ENCODE measurements at regions not wholly inside any gene's neighbourhood (a gene's known extent, or its start where the extent isn't known, plus 50 kb on each side); places are given as distances from the start of the nearest gene placed in this dataset.

GRCh38 chr16:65500007-65500406 is 378.1 kb upstream of the CDH11 start:
- DNase-seq (ENCODE audit: low spot score in 2 of 2), result no peak
- Histone ChIP-seq H3K4me3 (no peak overlapping the region), H3K36me3 (no peaks in the 10 kb centered on the region), H3K9me3 (no peaks in the 10 kb centered on the region), H3K27me3 (no peaks in the 10 kb centered on the region), H3K4me1 (no peaks in the 10 kb centered on the region), H3K27ac (no peak overlapping the region)
- WGBS, result 73% methylated on average over 2 of the region's 2 CpGs
- no peak for TF ChIP-seq EP300 (IDR thresholded peaks at IDR 0.05)
- TF ChIP-seq POLR2A (IDR thresholded peaks at IDR 0.05), result no peak
- TF ChIP-seq, protein P1, sequence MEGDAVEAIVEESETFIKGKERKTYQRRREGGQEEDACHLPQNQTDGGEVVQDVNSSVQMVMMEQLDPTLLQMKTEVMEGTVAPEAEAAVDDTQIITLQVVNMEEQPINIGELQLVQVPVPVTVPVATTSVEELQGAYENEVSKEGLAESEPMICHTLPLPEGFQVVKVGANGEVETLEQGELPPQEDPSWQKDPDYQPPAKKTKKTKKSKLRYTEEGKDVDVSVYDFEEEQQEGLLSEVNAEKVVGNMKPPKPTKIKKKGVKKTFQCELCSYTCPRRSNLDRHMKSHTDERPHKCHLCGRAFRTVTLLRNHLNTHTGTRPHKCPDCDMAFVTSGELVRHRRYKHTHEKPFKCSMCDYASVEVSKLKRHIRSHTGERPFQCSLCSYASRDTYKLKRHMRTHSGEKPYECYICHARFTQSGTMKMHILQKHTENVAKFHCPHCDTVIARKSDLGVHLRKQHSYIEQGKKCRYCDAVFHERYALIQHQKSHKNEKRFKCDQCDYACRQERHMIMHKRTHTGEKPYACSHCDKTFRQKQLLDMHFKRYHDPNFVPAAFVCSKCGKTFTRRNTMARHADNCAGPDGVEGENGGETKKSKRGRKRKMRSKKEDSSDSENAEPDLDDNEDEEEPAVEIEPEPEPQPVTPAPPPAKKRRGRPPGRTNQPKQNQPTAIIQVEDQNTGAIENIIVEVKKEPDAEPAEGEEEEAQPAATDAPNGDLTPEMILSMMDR (IDR thresholded peaks at IDR 0.05), result no peak
- TF ChIP-seq POLR2AphosphoS5 (IDR thresholded peaks at IDR 0.05), result no peak

DNA sequence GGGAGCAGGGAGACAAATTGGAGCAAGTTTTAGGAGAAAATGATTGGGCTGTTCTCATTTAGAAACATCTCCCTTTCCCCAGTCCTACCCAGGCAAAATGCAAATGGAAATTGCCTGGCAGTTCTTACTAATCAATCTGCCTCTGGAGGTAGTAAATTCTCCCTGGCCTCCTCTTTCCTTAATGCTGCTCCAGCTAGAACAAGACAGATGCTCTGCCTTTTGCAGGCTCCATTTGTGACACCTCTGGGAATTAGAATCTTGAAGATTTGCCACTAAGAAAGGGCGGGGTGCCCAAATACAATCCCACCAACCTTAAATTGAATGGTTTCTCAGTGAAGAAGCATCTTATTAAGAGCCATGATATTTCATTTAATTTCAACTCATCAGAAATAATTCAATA is 377.7 kb upstream of the CDH11 start:
- TF ChIP-seq POLR2AphosphoS5 (IDR thresholded peaks at IDR 0.05) (no peak), EP300 (IDR thresholded peaks at IDR 0.05) (no peak), POLR2A (IDR thresholded peaks at IDR 0.05) (no peak)
- TF ChIP-seq, protein P1 (IDR thresholded peaks at IDR 0.05), result no peak
- no peaks in the 10 kb centered on the region for H3K4me1 ChIP-seq
- H3K9me3 ChIP-seq, result no peaks in the 10 kb centered on the region
- H3K36me3 ChIP-seq, result no peaks in the 10 kb centered on the region
- DNase-seq (ENCODE audit: low spot score in 2 of 2), result no peak
- H3K27ac ChIP-seq, result no peak overlapping the region
- H3K4me3 ChIP-seq, result no peak overlapping the region
- 84% methylated on average over 1 of the region's 1 CpG for WGBS
- H3K27me3 ChIP-seq, result no peaks in the 10 kb centered on the region

- Histone ChIP-seq H3K4me1 (no peaks in the 10 kb centered on the region), H3K4me3 (no peak overlapping the region), H3K9me3 (no peaks in the 10 kb centered on the region), H3K36me3 (no peaks in the 10 kb centered on the region), H3K27me3 (no peaks in the 10 kb centered on the region), H3K27ac (no peak overlapping the region)
- 51% methylated on average over 6 of the region's 6 CpGs for WGBS
- TF ChIP-seq EP300 (IDR thresholded peaks at IDR 0.05) (no peak), POLR2AphosphoS5 (IDR thresholded peaks at IDR 0.05) (no peak), POLR2A (IDR thresholded peaks at IDR 0.05) (no peak)
- TF ChIP-seq, protein P1 (IDR thresholded peaks at IDR 0.05), result no peak
- DNase-seq (ENCODE audit: low spot score in 2 of 2), result no peak
Measured at GRCh38 chr16:65497571-65497970, 375.7 kb upstream of the CDH11 start.

DNA sequence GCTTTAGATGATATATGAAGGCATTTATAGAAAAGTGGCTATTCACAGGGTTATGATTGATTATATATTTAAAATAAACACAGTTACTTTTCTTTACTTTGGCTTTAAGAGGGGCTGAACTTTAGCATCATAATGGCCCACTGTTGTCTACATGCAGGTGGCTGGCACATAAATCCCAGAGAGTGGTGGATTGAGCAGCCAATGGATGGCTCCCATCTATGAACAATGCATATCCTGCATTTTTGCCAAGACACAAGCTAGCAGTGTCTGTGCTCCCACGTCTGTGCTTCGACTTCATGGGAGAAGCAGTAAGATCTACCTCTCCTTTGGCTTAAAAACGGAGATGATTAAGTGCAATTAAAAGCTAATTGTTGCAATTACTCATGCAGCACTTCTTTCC is 373.2 kb upstream of the CDH11 start:
- no peaks in the 10 kb centered on the region for H3K9me3 ChIP-seq
- TF ChIP-seq POLR2A (IDR thresholded peaks at IDR 0.05) (no peak), EP300 (IDR thresholded peaks at IDR 0.05) (no peak), POLR2AphosphoS5 (IDR thresholded peaks at IDR 0.05) (no peak)
- TF ChIP-seq, protein P1 (IDR thresholded peaks at IDR 0.05), result no peak
- H3K4me3 ChIP-seq, result no peak overlapping the region
- no peaks in the 10 kb centered on the region for H3K27me3 ChIP-seq
- DNase-seq (ENCODE audit: low spot score in 2 of 2), result no peak
- no peaks in the 10 kb centered on the region for H3K4me1 ChIP-seq
- no peak overlapping the region for H3K27ac ChIP-seq
- no peaks in the 10 kb centered on the region for H3K36me3 ChIP-seq
- WGBS, result 61% methylated on average over 3 of the region's 3 CpGs

DNA sequence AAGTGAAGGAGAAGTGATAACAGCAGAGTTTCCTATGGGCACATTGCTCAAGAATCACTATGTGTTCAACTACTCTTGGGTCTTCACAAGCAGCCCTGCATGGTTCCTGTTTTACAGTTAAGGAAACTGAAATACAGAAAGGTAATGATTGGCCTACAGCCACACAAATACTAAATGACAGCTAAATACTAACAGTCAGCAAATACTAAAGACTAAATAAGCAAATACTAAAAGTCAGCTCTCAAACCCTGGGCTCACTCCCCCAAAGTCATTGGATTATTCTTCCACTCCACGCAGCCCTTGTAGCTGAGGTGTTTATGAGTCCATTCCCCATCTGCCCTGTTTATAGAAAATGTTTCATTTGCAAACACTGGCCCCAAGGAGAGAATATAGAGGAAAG is 372.7 kb upstream of the CDH11 start:
- TF ChIP-seq EP300 (IDR thresholded peaks at IDR 0.05) (no peak), POLR2AphosphoS5 (IDR thresholded peaks at IDR 0.05) (no peak), POLR2A (IDR thresholded peaks at IDR 0.05) (no peak)
- TF ChIP-seq, protein P1 (IDR thresholded peaks at IDR 0.05), result no peak
- WGBS, result 91% methylated on average over 1 of the region's 1 CpG
- Histone ChIP-seq H3K4me3 (no peak overlapping the region), H3K4me1 (no peaks in the 10 kb centered on the region), H3K9me3 (no peaks in the 10 kb centered on the region), H3K36me3 (no peaks in the 10 kb centered on the region), H3K27me3 (no peaks in the 10 kb centered on the region), H3K27ac (no peak overlapping the region)
- no peak for DNase-seq (ENCODE audit: low spot score in 2 of 2)

Measured in suprapubic skin (tissue), 4 donors.